Ishikawa (cell line): ENCODE measurements at regions not wholly inside any gene's neighbourhood (a gene's known extent, or its start where the extent isn't known, plus 50 kb on each side); places are given as distances from the start of the nearest gene placed in this dataset.

Experiments
- CREB1 ChIP-seq: IDR thresholded peaks from 2 replicates; pipeline ENCODE4 v1.6.1; 2012; ENCODE audit warnings: low read depth
- EGR1 ChIP-seq: IDR thresholded peaks from 2 replicates; pipeline ENCODE4 v1.6.1; 2012
- EP300 ChIP-seq: IDR thresholded peaks from 2 replicates; pipeline ENCODE4 v1.6.1; 2012; ENCODE audit warnings: borderline replicate concordance
- MAX ChIP-seq: IDR thresholded peaks from 2 replicates; pipeline ENCODE4 v1.6.1; 2012
- REST ChIP-seq: IDR thresholded peaks from 2 replicates; pipeline ENCODE4 v1.6.1; 2012; ENCODE audit warnings: low read depth, mild to moderate bottlenecking
- TAF1 ChIP-seq: IDR thresholded peaks from 2 replicates; pipeline ENCODE4 v1.6.1; 2012; ENCODE audit warnings: low read depth, mild to moderate bottlenecking
- TCF12 ChIP-seq: IDR thresholded peaks from 2 replicates; pipeline ENCODE4 v1.6.1; 2012; ENCODE audit warnings: low read depth
- TEAD4 ChIP-seq: IDR thresholded peaks from 2 replicates; pipeline ENCODE4 v1.6.1; 2012
- YY1 ChIP-seq: IDR thresholded peaks from 2 replicates; pipeline ENCODE4 v1.6.1; 2012; ENCODE audit warnings: low read depth

GRCh38 chr6:87847830-87848210 lies 145.8 kb upstream of the AKIRIN2 start:
- TF ChIP-seq YY1 (no peak), TEAD4 (no peak), REST (no peak), EP300 (no peak), MAX (no peak), CREB1 (no peak), TAF1 (no peak), TCF12 (no peak), EGR1 (no peak)
